ENCODE measurements at regions not wholly inside any gene's neighbourhood (a gene's known extent, or its start where the extent isn't known, plus 50 kb on each side); places are given as distances from the start of the nearest gene placed in this dataset.

GRCh38 chr5:8188874-8189565 is 320.1 kb downstream of the MTRR start:
- intact Hi-C loops (cut with micrococcal nuclease): no loop called here
- no peak overlapping the region for H3K27ac Mint-ChIP-seq
- no peaks in the 10 kb centered on the region for H3K9me3 Mint-ChIP-seq
- H3K36me3 Mint-ChIP-seq (ENCODE audit: low read depth): no peaks in the 10 kb centered on the region
- no peaks in the 10 kb centered on the region for H3K4me1 Mint-ChIP-seq (ENCODE audit: low read depth)
- H3K27me3 Mint-ChIP-seq (ENCODE audit: low read depth): no peaks in the 10 kb centered on the region
- DNase-seq: no peak
- CTCF ChIA-PET: no interaction called here
- H3K4me3 Mint-ChIP-seq: no peak overlapping the region

- Mint-ChIP-seq H3K9me3 (no peaks in the 10 kb centered on the region), H3K27me3 (ENCODE audit: low read depth) (no peaks in the 10 kb centered on the region), H3K4me1 (ENCODE audit: low read depth) (no peaks in the 10 kb centered on the region), H3K36me3 (ENCODE audit: low read depth) (no peaks in the 10 kb centered on the region), H3K4me3 (no peak overlapping the region), H3K27ac (no peak overlapping the region)
- DNase-seq: no peak
- intact Hi-C loops (cut with micrococcal nuclease): no loop called here
- CTCF ChIA-PET: no interaction called here
These were observed 323.9 kb downstream of the MTRR start for GRCh38 chr5:8192840-8193239.

- Mint-ChIP-seq H3K4me3 (no peak overlapping the region), H3K9me3 (no peaks in the 10 kb centered on the region), H3K4me1 (ENCODE audit: low read depth) (no peaks in the 10 kb centered on the region), H3K27ac (no peak overlapping the region), H3K36me3 (ENCODE audit: low read depth) (no peaks in the 10 kb centered on the region), H3K27me3 (ENCODE audit: low read depth) (no peaks in the 10 kb centered on the region)
- intact Hi-C loops (cut with micrococcal nuclease): no loop called here
- CTCF ChIA-PET: interaction anchor here (0.6 kb wide), 1 partner anchor 258 kb away, joined by 4 read pairs; no protein-coding TSS in a partner anchor
- DNase-seq: no peak
These were observed 327.1 kb downstream of the MTRR start for GRCh38 chr5:8196061-8196460.

GRCh38 chr5:8208307-8208706 is 339.4 kb downstream of the MTRR start:
- Mint-ChIP-seq H3K4me1 (ENCODE audit: low read depth) (no peaks in the 10 kb centered on the region), H3K27ac (no peak overlapping the region)

GRCh38 chr5:8209500-8209899 is 340.6 kb downstream of the MTRR start:
- Mint-ChIP-seq H3K4me3 (no peak overlapping the region), H3K36me3 (ENCODE audit: low read depth) (no peaks in the 10 kb centered on the region), H3K4me1 (ENCODE audit: low read depth) (no peaks in the 10 kb centered on the region), H3K9me3 (no peaks in the 10 kb centered on the region), H3K27ac (no peak overlapping the region), H3K27me3 (ENCODE audit: low read depth) (no peaks in the 10 kb centered on the region)
- CTCF ChIA-PET: no interaction called here
- intact Hi-C loops (cut with micrococcal nuclease): no loop called here
- no peak for DNase-seq

More at GRCh38 chr5:8208307-8208706, 339.4 kb downstream of the MTRR start:
- CTCF ChIA-PET: no interaction called here
- no peak for DNase-seq
- Mint-ChIP-seq H3K36me3 (ENCODE audit: low read depth) (no peaks in the 10 kb centered on the region), H3K27me3 (ENCODE audit: low read depth) (no peaks in the 10 kb centered on the region), H3K4me3 (no peak overlapping the region), H3K9me3 (peaks cover 2% of the 10 kb centered on the region)
- intact Hi-C loops (cut with micrococcal nuclease): no loop called here

GRCh38 chr5:8213701-8214240 is 344.8 kb downstream of the MTRR start:
- no peaks in the 10 kb centered on the region for H3K9me3 Mint-ChIP-seq
- no peak for DNase-seq
- H3K4me3 Mint-ChIP-seq: no peak overlapping the region
- no peaks in the 10 kb centered on the region for H3K27me3 Mint-ChIP-seq (ENCODE audit: low read depth)
- intact Hi-C loops (cut with micrococcal nuclease): no loop called here
- no peaks in the 10 kb centered on the region for H3K36me3 Mint-ChIP-seq (ENCODE audit: low read depth)
- CTCF ChIA-PET: no interaction called here
- H3K27ac Mint-ChIP-seq: no peak overlapping the region
- no peaks in the 10 kb centered on the region for H3K4me1 Mint-ChIP-seq (ENCODE audit: low read depth)

GRCh38 chr5:8216921-8217320 is 348.0 kb downstream of the MTRR start:
- Mint-ChIP-seq H3K9me3 (no peaks in the 10 kb centered on the region), H3K27ac (no peak overlapping the region)
- CTCF ChIA-PET: no interaction called here

GRCh38 chr5:8226148-8226547 is 357.2 kb downstream of the MTRR start:
- no peak for DNase-seq
- no peak overlapping the region for H3K4me3 Mint-ChIP-seq
- H3K4me1 Mint-ChIP-seq (ENCODE audit: low read depth): no peaks in the 10 kb centered on the region
- intact Hi-C loops (cut with micrococcal nuclease): no loop called here
- H3K9me3 Mint-ChIP-seq: peaks cover 13% of the 10 kb centered on the region
- no peaks in the 10 kb centered on the region for H3K36me3 Mint-ChIP-seq (ENCODE audit: low read depth)
- H3K27me3 Mint-ChIP-seq (ENCODE audit: low read depth): no peaks in the 10 kb centered on the region
- H3K27ac Mint-ChIP-seq: no peak overlapping the region
- CTCF ChIA-PET: no interaction called here

More at GRCh38 chr5:8216921-8217320, 348.0 kb downstream of the MTRR start:
- no peaks in the 10 kb centered on the region for H3K36me3 Mint-ChIP-seq (ENCODE audit: low read depth)
- H3K4me1 Mint-ChIP-seq (ENCODE audit: low read depth): no peaks in the 10 kb centered on the region
- intact Hi-C loops (cut with micrococcal nuclease): no loop called here
- DNase-seq: no peak
- no peaks in the 10 kb centered on the region for H3K27me3 Mint-ChIP-seq (ENCODE audit: low read depth)
- H3K4me3 Mint-ChIP-seq: no peak overlapping the region

GRCh38 chr5:8227112-8227511 is 358.2 kb downstream of the MTRR start:
- H3K4me1 Mint-ChIP-seq (ENCODE audit: low read depth): no peaks in the 10 kb centered on the region
- CTCF ChIA-PET: no interaction called here
- no peaks in the 10 kb centered on the region for H3K36me3 Mint-ChIP-seq (ENCODE audit: low read depth)
- H3K27me3 Mint-ChIP-seq (ENCODE audit: low read depth): no peaks in the 10 kb centered on the region
- H3K9me3 Mint-ChIP-seq: peaks cover 13% of the 10 kb centered on the region
- intact Hi-C loops (cut with micrococcal nuclease): no loop called here
- no peak for DNase-seq
- no peak overlapping the region for H3K4me3 Mint-ChIP-seq
- H3K27ac Mint-ChIP-seq: no peak overlapping the region

GRCh38 chr5:8229551-8229950 is 360.6 kb downstream of the MTRR start:
- DNase-seq: no peak
- Mint-ChIP-seq H3K4me3 (no peak overlapping the region), H3K9me3 (peaks cover 3% of the 10 kb centered on the region), H3K36me3 (ENCODE audit: low read depth) (no peaks in the 10 kb centered on the region), H3K4me1 (ENCODE audit: low read depth) (no peaks in the 10 kb centered on the region), H3K27me3 (ENCODE audit: low read depth) (no peaks in the 10 kb centered on the region), H3K27ac (no peak overlapping the region)
- intact Hi-C loops (cut with micrococcal nuclease): no loop called here
- CTCF ChIA-PET: no interaction called here

- H3K36me3 Mint-ChIP-seq (ENCODE audit: low read depth): no peaks in the 10 kb centered on the region
- DNase-seq: no peak
- CTCF ChIA-PET: interaction anchor here (0.6 kb wide), 1 partner anchor 37 kb away, joined by 4 read pairs; no protein-coding TSS in a partner anchor
- no peaks in the 10 kb centered on the region for H3K27me3 Mint-ChIP-seq (ENCODE audit: low read depth)
- H3K4me3 Mint-ChIP-seq: no peak overlapping the region
- intact Hi-C loops (cut with micrococcal nuclease): no loop called here
- no peak overlapping the region for H3K27ac Mint-ChIP-seq
- H3K4me1 Mint-ChIP-seq (ENCODE audit: low read depth): no peaks in the 10 kb centered on the region
- H3K9me3 Mint-ChIP-seq: peaks cover 3% of the 10 kb centered on the region
These were observed 361.9 kb downstream of the MTRR start for GRCh38 chr5:8230868-8231267.

GRCh38 chr5:8233479-8233878 is 364.5 kb downstream of the MTRR start:
- H3K4me3 Mint-ChIP-seq: no peak overlapping the region
- intact Hi-C loops (cut with micrococcal nuclease): no loop called here
- no peaks in the 10 kb centered on the region for H3K27me3 Mint-ChIP-seq (ENCODE audit: low read depth)
- no peak for DNase-seq
- H3K36me3 Mint-ChIP-seq (ENCODE audit: low read depth): no peaks in the 10 kb centered on the region
- CTCF ChIA-PET: no interaction called here
- no peak overlapping the region for H3K27ac Mint-ChIP-seq
- no peaks in the 10 kb centered on the region for H3K9me3 Mint-ChIP-seq
- no peaks in the 10 kb centered on the region for H3K4me1 Mint-ChIP-seq (ENCODE audit: low read depth)

- H3K9me3 Mint-ChIP-seq: no peaks in the 10 kb centered on the region
- H3K4me1 Mint-ChIP-seq (ENCODE audit: low read depth): no peaks in the 10 kb centered on the region
- no peak for DNase-seq
- no peak overlapping the region for H3K27ac Mint-ChIP-seq
- no peak overlapping the region for H3K4me3 Mint-ChIP-seq
- H3K27me3 Mint-ChIP-seq (ENCODE audit: low read depth): no peaks in the 10 kb centered on the region
- intact Hi-C loops (cut with micrococcal nuclease): no loop called here
- CTCF ChIA-PET: no interaction called here
- no peaks in the 10 kb centered on the region for H3K36me3 Mint-ChIP-seq (ENCODE audit: low read depth)
These were observed 365.3 kb downstream of the MTRR start for GRCh38 chr5:8234179-8234770.

Measured in activated naive CD4-positive, alpha-beta T cell treated with anti-CD3 and anti-CD28 coated beads for 36 hours (primary cell).